Suprapubic skin (tissue), 4 donors: ENCODE measurements at regions not wholly inside any gene's neighbourhood (a gene's known extent, or its start where the extent isn't known, plus 50 kb on each side); places are given as distances from the start of the nearest gene placed in this dataset.

Experiments
- POLR2A ChIP-seq, 2 donors: fragments of 450-650 bp; IDR thresholded peaks; one replicate each; pipeline ENCODE4 v1.6.1; 2017; ENCODE audit warnings: antibody characterized with exemption in 2 of 2, mild to moderate bottlenecking in 2 of 2, moderate library complexity in 2 of 2
- POLR2AphosphoS5 ChIP-seq, 3 donors: sonication (generic); formaldehyde crosslinking; IDR thresholded peaks; one replicate each; pipeline ENCODE4 v1.6.1; 2017; ENCODE audit warnings: antibody characterized with exemption in 3 of 3
- TF ChIP-seq, protein P1 (sequence below), 2 donors: fragments of 200-600 bp in 1 of 2; fragments of 450-650 bp in 1 of 2; sonication (generic) in 1 of 2; IDR thresholded peaks; one replicate each; pipeline ENCODE4 v1.5.1; 2016 to 2019; ENCODE audit warnings: antibody characterized with exemption in 2 of 2, mild to moderate bottlenecking in 1 of 2, moderate library complexity in 1 of 2

DNA sequence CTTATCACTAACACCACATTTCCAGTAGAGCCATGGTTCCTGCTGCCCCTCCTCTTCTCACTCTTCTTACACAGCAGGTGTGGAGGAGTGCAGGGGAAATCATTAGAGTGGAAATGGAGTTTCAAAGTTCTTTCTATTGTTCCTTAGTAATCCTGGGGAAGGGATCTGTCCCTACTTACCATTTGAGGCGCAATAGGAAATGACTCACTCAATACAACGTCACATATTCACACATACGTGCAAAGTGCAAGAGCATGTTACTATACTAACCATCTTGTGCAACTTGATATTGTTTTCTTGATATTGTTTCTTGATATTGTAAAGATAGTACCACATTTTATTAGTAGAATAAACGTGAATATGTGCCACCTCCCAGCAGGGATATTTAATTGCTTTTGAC is 1010.2 kb downstream of the DNAJB9 start:
- no peak for TF ChIP-seq POLR2AphosphoS5 (IDR thresholded peaks at IDR 0.05)
- TF ChIP-seq, protein P1, sequence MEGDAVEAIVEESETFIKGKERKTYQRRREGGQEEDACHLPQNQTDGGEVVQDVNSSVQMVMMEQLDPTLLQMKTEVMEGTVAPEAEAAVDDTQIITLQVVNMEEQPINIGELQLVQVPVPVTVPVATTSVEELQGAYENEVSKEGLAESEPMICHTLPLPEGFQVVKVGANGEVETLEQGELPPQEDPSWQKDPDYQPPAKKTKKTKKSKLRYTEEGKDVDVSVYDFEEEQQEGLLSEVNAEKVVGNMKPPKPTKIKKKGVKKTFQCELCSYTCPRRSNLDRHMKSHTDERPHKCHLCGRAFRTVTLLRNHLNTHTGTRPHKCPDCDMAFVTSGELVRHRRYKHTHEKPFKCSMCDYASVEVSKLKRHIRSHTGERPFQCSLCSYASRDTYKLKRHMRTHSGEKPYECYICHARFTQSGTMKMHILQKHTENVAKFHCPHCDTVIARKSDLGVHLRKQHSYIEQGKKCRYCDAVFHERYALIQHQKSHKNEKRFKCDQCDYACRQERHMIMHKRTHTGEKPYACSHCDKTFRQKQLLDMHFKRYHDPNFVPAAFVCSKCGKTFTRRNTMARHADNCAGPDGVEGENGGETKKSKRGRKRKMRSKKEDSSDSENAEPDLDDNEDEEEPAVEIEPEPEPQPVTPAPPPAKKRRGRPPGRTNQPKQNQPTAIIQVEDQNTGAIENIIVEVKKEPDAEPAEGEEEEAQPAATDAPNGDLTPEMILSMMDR (IDR thresholded peaks at IDR 0.05): no peak
- no peak for TF ChIP-seq POLR2A (IDR thresholded peaks at IDR 0.05)
